GM21360 (cell line): ENCODE measurements at regions not wholly inside any gene's neighbourhood (a gene's known extent, or its start where the extent isn't known, plus 50 kb on each side); places are given as distances from the start of the nearest gene placed in this dataset.

Experiments
- ATAC-seq: cut with Tn5 transposase; IDR thresholded peaks from one replicate; pipeline ENCODE4 v1.9.1; 2021; ENCODE audit warnings: mild to moderate bottlenecking, moderate library complexity; ENCODE audit not compliant: unreplicated experiment

GRCh38 chr10:4213441-4213840 is 428.4 kb upstream of the KLF6 start:
- no peak for ATAC-seq

- ATAC-seq, result no peak
Observed at GRCh38 chr10:4212111-4212630, 427.2 kb upstream of the KLF6 start.

DNA sequence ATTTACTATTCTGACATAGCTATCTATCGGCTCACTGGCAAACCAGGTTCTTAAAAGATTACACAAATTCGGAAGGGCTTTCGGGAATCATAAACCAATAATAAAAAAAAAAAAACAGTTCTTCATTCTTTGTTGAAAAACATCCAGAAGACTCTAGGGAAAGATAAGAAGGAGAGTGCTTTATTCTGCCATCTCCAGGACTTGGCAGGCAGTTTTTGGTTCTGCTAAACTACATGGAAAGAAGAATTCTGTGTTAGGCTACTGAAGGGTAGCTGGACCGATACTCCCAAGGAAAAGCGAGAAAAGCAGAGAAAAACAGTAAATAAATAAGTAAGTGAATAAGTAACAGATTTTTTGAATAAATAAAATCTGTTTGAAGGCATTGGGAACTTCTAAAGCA is 423.5 kb upstream of the KLF6 start:
- no peak for ATAC-seq

DNA sequence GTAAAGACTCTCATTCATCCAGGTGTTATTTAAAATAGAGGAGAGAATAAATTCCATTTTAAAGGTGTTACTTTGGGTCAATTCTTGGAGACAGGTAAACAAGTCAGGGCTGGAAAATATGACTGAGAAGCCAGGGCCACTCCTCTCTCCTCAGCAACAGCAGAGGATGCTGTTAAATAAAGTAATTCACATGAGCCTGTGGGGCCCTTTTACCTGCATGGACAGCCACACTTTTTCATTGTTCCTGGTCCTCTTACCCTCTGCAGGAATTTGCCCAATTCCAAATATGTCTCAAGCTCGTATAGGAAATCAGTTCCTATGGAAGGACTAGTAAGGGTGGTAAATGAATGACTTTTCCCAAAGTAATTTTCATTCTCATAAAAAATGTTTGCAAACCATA is 420.1 kb upstream of the KLF6 start:
- no peak for ATAC-seq

GRCh38 chr10:4202938-4203337 is 417.9 kb upstream of the KLF6 start:
- ATAC-seq, result no peak

- no peak for ATAC-seq
Observed at GRCh38 chr10:4201866-4202825, 417.1 kb upstream of the KLF6 start.

GRCh38 chr10:4199196-4199595 is 414.2 kb upstream of the KLF6 start:
- ATAC-seq, result no peak

DNA sequence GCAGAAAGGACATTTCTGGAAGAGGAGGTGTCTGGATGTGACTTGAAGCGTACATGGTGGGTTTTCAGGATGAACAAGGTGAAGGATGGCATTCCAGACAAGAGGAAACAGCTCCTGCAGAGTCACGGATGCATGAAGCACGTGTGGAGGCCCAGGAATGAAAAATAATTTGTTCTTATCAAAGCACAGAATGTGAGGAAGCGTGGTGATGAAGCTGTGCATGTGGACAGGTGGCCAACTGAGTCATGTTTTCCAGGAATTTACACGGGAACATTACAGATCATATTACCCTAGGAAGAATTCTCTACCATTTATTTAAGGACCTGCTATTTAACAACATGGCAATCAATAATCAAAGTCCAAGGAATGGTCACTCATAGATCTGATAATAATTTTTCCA is 413.2 kb upstream of the KLF6 start:
- no peak for ATAC-seq

GRCh38 chr10:4197676-4198075 is 412.7 kb upstream of the KLF6 start:
- ATAC-seq, result no peak

DNA sequence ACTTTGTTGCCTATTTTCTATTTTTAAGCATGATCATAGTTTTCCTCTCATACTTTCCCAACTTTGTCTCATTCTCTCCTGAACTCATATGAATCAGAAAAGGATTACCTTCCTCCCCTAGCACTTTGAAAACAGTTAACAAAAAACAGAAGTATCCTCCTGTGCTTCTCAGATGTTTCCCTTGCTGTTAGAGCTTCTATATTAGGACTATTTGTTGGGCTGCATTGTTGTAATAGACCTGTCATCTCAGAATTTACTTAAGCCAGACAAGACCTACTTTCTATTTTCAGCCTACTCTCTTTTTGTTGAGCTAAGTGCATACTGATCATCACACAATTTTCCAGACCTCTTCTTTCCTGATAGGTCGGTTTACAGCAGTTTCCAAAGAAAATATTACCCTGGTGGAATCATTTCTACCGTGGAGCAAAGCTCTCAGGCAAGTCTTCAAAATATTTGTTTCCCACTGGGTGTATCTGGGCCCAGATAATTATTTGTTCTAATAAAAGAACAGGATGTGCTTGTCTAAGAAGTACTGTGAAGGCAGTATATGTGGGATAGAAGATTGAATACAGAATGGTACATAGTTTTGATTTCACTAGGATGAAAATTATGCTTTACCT is 411.9 kb upstream of the KLF6 start:
- no peak for ATAC-seq

DNA sequence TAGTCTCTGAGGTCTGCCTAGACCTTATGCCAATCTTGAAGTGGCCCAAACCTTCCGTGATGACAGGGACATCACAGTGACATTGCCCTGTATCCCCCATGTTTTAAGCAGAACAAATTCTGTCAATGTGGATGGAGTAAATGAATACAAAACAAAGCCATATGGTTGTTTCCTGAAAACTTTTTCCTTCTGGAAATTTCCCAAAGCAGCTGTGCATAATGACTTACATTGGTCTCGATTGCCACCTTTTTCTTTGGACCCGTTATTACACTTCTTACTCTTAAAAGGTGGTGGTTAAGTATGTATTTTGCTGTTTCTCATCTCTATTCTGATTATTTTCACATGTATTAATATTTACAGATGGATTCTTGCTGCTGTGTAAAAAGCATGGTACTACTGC is 411.2 kb upstream of the KLF6 start:
- ATAC-seq, result no peak

DNA sequence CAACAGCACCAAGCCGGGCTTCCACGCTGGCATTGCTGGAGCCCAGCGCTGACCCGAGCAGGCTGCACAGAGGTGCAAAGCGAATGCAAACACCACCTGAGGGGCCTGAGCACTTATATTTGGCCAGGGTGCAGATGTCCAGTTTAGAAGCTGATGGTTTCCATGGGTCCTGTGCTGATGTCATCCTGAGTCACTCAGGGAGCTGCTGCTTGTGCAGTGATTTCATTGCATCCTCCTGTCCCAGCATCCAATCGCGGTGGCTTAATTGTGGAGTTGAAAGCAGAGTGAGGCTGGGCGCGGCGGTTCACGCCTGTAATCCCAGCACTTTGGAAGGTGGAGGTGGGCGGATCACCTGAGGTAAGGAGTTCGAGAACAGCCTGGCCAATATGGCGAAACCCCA is 410.2 kb upstream of the KLF6 start:
- ATAC-seq, result no peak

DNA sequence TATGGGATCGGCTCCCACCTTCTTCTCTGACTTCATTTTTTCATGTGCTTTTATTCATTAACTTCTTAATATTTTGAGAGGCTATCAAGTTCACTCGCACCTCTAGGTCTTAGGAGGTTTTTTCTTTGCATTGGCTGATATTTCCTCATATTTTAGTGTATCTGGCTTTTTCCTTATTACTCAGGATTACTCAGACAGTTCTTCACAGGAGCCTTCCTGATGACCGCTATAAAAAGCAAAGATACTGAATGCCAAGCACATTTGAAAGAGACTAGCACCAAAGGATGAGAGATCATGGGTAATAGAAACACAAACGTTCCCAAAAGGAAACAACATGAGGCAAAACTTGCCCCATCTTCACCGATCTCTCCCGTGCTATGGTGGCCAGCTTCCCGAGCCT is 409.2 kb upstream of the KLF6 start:
- no peak for ATAC-seq

GRCh38 chr10:4191894-4192293 is 406.9 kb upstream of the KLF6 start:
- no peak for ATAC-seq

- no peak for ATAC-seq
Observed at GRCh38 chr10:4191354-4191753, 406.3 kb upstream of the KLF6 start.

DNA sequence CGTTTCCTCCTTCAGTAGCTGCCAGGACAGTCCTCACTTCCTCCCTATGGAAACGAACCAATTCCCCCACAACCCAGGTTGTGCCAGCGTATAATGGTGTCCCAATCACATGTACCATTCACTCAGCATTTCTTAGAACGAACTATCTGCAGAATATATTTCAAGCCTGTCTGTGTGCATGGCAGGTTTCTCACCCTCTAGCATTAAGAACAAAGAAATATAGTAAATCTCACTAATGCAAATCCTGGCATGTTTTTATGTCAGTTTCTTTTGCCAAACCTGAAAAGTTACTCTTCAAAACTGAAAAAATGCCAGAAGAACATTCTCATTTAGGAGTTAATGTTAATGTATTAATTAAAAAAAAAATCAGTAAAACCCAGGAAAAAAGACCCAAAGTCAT is 405.9 kb upstream of the KLF6 start:
- ATAC-seq, result no peak

DNA sequence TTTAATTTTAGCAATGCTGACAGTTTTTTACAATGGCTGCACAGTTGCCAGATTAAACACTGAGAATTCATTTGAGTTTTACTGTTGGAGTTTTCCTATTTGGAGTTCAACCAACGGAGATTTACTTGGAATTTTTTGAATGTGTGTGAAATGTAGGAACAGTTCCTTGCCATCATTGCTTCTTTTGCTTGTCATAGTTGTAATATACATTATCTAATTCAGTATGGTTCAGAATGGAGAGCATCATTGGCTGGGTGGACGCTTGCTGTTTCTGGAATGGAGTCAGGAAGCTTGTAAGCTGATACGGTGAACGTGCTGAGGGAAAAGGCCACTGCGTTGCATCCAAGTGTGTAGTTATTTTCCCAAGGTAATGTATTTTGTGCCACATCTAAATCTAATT is 404.3 kb upstream of the KLF6 start:
- no peak for ATAC-seq

GRCh38 chr10:4188406-4188805 is 403.4 kb upstream of the KLF6 start:
- no peak for ATAC-seq

GRCh38 chr10:4186849-4187540 is 402.0 kb upstream of the KLF6 start:
- no peak for ATAC-seq

DNA sequence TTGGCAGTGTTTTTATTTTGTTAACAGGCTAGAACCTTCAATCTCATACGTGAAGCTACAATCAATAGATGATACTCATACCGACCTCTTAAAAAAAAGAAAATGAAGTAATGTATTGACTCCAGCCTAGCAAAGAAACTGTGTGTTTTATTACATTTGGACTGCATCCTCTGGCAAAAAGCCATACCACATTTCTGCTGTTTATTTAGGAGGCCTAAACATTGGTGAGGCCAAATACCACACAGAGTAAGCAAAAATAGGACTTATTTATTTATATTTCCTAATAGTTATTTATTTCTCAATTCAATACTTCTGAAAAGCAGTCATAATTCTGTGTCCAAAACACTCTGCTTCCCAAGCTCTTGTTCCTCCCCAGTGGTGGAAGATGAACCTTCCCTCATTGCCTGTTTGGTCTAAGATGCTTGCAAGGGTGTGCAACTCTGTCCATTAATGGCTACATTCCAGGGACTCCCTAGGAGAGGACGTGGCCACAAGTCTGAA is 398.8 kb upstream of the KLF6 start:
- no peak for ATAC-seq

DNA sequence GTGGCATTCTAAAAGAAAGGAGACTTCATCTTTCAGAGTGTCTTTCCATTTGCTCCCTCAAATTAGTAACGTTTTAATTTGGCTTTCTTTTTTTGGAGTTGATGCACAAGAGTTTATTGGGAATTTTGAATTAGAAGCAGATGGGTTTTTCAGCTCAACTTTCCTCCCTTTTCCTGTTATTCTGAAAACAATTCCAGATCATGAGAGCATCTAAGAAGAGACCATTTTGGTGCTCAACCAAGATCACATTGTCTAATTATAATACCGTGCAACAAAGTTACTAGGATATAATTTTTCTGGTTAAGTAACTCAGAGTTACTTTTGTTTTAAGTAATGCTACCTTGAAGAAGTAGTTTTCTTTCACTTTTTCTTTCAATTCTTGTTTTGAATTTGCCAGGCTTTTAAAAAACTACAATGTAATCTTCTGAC is 396.6 kb upstream of the KLF6 start:
- ATAC-seq, result no peak
